Fibroblast of skin of back (primary cell): ENCODE measurements at regions not wholly inside any gene's neighbourhood (a gene's known extent, or its start where the extent isn't known, plus 50 kb on each side); places are given as distances from the start of the nearest gene placed in this dataset.
"Not testable (repeated sequence)": the region's sequence is repeated elsewhere in the genome, so short reads cannot be mapped to it uniquely, and the experiment has no call there.

Experiments used
- DNase-seq: peaks from one replicate; pipeline ENCODE4 v3.0.0-alpha.2; 2013

- no peak for DNase-seq
Observed at GRCh38 chr7:66504131-66504530, 124.5 kb upstream of the KCTD7 start.

DNA sequence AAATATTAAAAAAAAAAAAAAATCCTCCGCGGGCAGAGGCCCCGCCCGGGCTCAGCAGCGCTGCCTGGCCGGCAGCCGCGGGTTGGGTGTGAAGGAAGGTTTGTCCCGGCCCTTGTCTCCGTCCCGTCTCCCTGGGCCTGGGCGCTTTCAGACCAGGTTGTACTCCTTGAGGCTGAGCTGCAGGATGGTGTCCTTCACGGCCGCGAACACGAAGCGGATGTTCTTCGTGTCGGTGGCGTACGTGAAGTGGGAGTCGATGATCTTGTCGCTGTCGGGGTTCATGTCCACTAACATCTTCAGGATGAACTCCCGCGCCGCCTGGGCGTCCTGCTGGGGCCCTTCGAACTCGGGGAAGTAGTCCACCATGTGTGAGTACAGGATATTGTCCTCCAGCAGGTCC lies 123.7 kb upstream of the KCTD7 start:
- no peak for DNase-seq

GRCh38 chr7:66505531-66506451 lies 122.9 kb upstream of the KCTD7 start:
- no peak for DNase-seq

GRCh38 chr7:66506703-66507102 lies 122.0 kb upstream of the KCTD7 start:
- DNase-seq: peak; percentile 29

DNA sequence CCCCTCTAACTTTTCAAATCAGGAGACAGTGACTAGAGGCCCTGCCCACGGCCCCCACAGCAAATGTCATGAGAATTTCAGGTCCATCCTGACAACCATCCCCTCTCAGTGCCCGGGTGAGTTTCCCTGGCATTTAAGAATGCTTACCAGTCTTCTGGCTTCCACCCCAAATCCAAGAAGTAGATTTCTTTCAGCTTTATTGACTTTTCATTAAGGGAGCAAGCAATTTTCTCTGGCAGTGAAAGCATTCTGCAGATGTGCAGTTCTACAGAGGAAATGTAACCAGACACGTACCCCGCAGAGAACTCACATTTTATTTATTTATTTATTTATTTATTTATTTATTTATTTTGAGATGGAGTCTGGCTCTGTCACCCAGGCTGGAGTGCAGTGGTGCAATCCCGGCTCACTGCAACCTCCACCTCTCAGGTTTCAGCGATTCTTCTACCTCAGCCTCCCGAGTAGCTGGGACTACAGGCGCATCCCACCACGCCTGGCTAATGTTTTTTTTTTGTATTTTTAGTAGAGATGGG lies 120.9 kb upstream of the KCTD7 start:
- DNase-seq: no peak

DNA sequence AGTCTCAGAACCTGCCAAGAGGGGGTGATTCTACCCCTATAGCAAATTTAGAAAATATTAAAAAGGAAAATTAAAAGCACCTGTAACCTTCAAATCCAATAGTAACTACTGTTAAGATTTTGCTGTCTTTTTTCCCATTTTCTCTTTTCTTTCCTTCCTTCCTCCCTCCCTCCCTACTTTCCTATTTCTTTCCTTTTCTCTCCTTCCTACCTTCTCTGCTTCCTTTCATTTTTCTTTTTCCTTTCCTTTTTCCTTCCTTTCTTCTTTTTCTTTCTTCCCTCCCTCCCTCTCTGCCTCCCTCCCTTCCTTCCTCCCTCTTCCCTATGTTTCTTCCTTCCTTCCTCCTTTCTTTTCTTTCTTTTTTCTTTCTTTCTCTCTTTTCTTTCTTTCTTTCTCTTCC lies 120.2 kb upstream of the KCTD7 start:
- DNase-seq: no peak

DNA sequence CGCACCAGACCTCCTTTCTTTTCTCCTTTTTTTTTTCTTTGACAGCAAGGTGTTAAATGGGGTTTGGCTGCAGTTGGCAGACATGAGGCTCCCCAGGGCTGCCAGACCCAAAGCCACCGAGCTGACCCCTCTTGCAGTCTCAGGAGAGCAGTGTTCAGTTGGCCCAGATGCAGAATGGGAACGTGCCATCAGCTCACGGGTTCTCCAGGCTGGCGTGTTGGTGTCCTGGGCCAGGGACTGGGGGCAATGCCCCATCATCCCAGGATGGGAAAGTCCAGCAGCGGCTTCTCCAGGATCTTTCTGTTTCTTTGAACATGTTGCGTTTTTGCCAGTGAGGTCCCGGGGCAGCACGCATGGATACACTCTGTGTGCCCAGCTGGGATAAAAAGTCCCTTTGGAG lies 114.6 kb upstream of the KCTD7 start:
- DNase-seq: no peak

DNA sequence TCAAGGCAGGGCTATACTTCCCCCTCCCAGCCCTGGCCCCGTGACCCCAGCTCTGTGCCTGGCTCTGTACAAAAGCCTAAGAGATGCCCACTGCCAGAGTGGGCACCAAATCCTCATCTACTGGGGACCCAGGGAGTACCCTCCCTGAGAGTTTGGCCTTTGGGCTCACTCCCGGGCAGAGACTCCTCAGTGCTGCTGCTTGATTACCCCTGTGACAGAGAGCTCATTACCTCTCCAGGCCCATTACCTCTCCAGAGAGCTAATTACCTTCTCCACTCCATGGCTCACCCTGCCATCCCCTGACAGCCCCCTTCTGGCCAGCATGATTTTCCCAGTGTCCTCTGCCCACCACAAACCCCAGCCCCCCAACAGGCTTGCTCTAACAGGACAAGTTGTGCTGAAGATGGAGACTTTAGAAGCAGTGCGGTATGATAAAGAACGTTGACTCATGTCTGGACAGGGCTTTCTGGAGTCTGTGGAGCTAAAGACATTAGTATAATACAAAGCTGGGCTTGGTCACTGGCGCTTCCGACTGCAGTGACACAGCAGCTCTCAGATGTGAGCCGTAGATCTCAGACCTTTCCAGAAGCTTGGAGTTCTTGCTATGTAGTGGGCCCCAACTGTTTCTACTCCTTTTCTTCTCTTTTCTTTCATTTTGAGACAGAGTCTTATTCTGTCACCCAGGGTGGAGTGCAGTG lies 111.3 kb upstream of the KCTD7 start:
- no peak for DNase-seq

- no peak for DNase-seq
Observed at GRCh38 chr7:66518151-66518691, 110.5 kb upstream of the KCTD7 start.

DNA sequence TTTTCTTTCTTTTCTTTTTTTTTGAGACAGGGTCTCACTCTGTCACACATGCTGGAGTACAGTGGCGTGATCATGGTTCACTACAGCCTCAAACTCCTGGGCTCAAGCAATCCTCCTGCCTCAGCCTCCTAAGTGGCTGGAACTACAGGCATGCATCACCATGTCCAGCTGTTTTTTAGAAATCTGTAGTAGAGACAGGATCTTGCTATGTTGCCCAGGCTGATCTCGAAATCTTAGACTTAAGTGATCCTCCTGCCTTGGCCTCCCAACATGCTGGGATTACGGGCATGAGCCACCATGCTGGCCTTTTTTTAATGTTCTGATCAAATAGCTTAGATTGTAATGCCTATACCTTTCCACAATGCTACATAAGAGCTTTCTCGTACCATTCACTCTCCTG lies 107.0 kb upstream of the KCTD7 start:
- no peak for DNase-seq

- DNase-seq: no peak
Observed at GRCh38 chr7:66522518-66522917, 106.2 kb upstream of the KCTD7 start.

DNA sequence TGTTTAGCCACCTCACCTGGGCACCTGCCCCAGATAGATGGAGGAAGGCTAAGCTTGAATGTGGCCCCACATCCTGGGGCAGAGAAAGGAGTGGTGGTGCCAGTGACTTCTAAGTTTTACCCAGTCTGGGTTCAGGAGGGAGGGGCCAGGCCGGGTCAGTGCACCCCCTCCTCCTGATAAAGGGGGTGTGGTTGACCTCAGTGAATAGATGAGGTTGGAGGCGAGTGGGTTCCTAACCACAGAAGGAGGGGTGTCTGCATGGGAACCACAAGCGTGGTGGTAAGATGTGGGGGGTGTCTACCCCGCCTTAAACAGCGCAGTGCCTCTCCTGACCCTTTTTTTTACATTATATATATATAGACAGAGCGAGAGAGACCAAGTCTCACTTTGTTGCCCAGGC lies 105.3 kb upstream of the KCTD7 start:
- no peak for DNase-seq

- no peak for DNase-seq
Observed at GRCh38 chr7:66524738-66525137, 103.9 kb upstream of the KCTD7 start.

GRCh38 chr7:66526782-66527181 lies 101.9 kb upstream of the KCTD7 start:
- not testable (repeated sequence) for DNase-seq

GRCh38 chr7:66528652-66529051 lies 100.0 kb upstream of the KCTD7 start:
- DNase-seq: no peak

DNA sequence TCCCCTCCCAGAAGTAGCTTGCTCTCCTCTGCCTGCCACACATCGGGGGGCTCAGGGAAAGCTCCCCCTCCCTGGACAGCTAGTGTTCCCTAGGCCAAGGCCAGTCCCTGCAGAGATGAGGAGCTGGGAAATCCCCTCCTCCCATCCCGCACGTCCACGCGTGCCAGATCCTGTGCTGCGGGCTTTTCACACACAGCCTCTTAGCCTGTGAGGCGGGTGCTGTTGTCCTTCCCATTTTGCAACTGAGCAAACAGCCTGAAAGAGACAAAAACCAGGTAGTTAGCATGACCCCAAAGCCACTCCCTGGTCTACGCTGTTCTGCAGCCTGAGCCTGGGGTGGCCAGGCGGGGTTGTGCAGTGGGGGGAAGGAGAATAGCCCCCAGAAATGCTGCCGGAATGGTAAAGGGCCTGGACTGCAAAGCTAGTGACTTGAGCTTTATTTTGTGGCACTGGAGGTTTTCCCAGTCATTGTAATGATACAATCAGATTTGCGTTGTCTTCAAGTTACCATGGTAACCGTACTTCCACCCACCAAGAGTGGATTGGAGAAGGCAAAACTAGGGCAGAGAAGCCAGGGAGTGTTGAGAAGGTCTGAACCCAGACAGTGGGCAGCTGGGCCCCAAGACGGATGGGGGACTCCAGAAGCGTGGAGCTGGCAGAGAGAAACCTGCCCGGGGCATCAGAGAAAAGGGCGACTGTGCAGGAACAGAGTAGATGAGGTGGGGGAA lies 98.6 kb upstream of the KCTD7 start:
- no peak for DNase-seq

GRCh38 chr7:66535414-66536329 lies 93.0 kb upstream of the KCTD7 start:
- DNase-seq: no peak

- no peak for DNase-seq
Observed at GRCh38 chr7:66537380-66537779, 91.3 kb upstream of the KCTD7 start.

- no peak for DNase-seq
Observed at GRCh38 chr7:66537876-66538275, 90.8 kb upstream of the KCTD7 start.

- DNase-seq: no peak
Observed at GRCh38 chr7:66539264-66539623, 89.4 kb upstream of the KCTD7 start.

- DNase-seq: no peak
Observed at GRCh38 chr7:66539902-66540375, 88.7 kb upstream of the KCTD7 start.

DNA sequence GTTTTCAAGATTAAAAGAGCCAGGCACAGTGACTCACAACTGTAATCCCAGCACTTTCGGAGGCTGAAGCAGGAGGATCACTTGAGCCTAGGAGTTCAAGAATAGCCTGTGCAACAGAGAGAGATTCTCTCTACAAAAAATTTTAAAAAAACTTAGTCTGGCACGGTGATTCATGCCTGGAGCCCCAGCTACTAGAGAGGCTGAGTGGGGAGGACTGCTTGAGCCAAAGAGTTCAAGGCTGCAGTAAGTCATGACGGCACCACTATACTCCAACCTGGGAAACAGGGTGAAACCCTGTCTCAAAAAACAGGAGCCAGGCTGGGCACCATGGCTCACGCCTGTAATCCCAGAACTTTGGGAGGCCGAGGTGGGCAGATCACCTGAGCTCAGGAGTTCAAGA lies 86.6 kb upstream of the KCTD7 start:
- peak; percentile 20 for DNase-seq
